Type B pancreatic cell (in vitro differentiated cells): ENCODE measurements at regions not wholly inside any gene's neighbourhood (a gene's known extent, or its start where the extent isn't known, plus 50 kb on each side); places are given as distances from the start of the nearest gene placed in this dataset.

Experiments used
- DNase-seq: peaks from one replicate; pipeline ENCODE4 v3.0.0; 2021; ENCODE audit warnings: mixed read lengths; ENCODE audit not compliant: unreplicated experiment; ENCODE audit errors: extremely low spot score
- H3K27ac Mint-ChIP-seq: 2 replicates; pipeline ENCODE4 v1.8.0; 2021; ENCODE audit warnings: mild to moderate bottlenecking, mixed read lengths
- H3K27me3 Mint-ChIP-seq: 2 replicates; pipeline ENCODE4 v1.8.0; 2021; ENCODE audit warnings: mixed read lengths
- H3K36me3 Mint-ChIP-seq: 2 replicates; pipeline ENCODE4 v1.8.0; 2021; ENCODE audit warnings: mixed read lengths
- H3K4me1 Mint-ChIP-seq: one replicate; pipeline ENCODE4 v1.8.0; 2021; ENCODE audit warnings: mixed read lengths; ENCODE audit not compliant: unreplicated experiment
- H3K4me3 Mint-ChIP-seq: 2 replicates; pipeline ENCODE4 v1.8.0; 2021; ENCODE audit warnings: mild to moderate bottlenecking, mixed read lengths
- H3K9me3 Mint-ChIP-seq: 2 replicates; pipeline ENCODE4 v1.8.0; 2021; ENCODE audit warnings: mixed read lengths
- TF ChIP-seq, protein P1 (sequence below): fragments of 200-600 bp; sonication (generic); conservative IDR thresholded peaks from 2 replicates; pipeline ENCODE4 v1.5.0; 2021; ENCODE audit warnings: antibody characterized with exemption, mild to moderate bottlenecking

DNA sequence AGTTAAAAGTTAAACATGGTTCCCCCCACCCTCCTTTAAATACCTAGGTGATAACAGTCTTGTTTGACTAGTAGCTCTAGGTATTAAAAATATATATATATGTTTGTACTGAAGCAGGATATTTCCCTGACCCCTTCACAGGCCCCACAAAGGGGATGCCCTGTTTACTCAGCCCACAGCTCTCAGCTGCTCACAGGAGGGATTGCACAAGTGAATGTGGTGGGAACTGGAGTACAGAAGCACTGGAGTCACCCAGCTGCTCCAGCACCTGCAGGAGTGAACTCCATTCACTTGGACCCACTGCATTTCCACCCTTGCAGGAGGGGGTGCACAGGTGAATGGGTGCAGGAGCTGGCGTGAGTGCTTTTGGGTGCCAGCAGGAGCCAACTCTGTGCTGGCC is 99.3 kb upstream of the TLR3 start:
- H3K4me3 Mint-ChIP-seq = no peak overlapping the region
- H3K36me3 Mint-ChIP-seq = no peaks in the 10 kb centered on the region
- TF ChIP-seq, protein P1, sequence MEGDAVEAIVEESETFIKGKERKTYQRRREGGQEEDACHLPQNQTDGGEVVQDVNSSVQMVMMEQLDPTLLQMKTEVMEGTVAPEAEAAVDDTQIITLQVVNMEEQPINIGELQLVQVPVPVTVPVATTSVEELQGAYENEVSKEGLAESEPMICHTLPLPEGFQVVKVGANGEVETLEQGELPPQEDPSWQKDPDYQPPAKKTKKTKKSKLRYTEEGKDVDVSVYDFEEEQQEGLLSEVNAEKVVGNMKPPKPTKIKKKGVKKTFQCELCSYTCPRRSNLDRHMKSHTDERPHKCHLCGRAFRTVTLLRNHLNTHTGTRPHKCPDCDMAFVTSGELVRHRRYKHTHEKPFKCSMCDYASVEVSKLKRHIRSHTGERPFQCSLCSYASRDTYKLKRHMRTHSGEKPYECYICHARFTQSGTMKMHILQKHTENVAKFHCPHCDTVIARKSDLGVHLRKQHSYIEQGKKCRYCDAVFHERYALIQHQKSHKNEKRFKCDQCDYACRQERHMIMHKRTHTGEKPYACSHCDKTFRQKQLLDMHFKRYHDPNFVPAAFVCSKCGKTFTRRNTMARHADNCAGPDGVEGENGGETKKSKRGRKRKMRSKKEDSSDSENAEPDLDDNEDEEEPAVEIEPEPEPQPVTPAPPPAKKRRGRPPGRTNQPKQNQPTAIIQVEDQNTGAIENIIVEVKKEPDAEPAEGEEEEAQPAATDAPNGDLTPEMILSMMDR = no peak

GRCh38 chr4:185987961-185988627 is 80.9 kb upstream of the TLR3 start:
- no peak for DNase-seq
- TF ChIP-seq, protein P1 = no peak
- Mint-ChIP-seq H3K4me1 (peaks cover 5% of the 10 kb centered on the region), H3K9me3 (peaks cover 5% of the 10 kb centered on the region), H3K27me3 (no peaks in the 10 kb centered on the region), H3K36me3 (no peaks in the 10 kb centered on the region), H3K4me3 (no peak overlapping the region), H3K27ac (no peak overlapping the region)

More for the DNA sequence above, 99.3 kb upstream of the TLR3 start:
- H3K27me3 Mint-ChIP-seq = no peaks in the 10 kb centered on the region
- no peak for DNase-seq
- no peak overlapping the region for H3K27ac Mint-ChIP-seq
- peaks cover 5% of the 10 kb centered on the region for H3K9me3 Mint-ChIP-seq
- peaks cover 20% of the 10 kb centered on the region for H3K4me1 Mint-ChIP-seq

- no peak for DNase-seq
- peaks cover 5% of the 10 kb centered on the region for H3K9me3 Mint-ChIP-seq
- TF ChIP-seq, protein P1 = no peak
- no peaks in the 10 kb centered on the region for H3K36me3 Mint-ChIP-seq
- no peak overlapping the region for H3K4me3 Mint-ChIP-seq
- H3K4me1 Mint-ChIP-seq = peaks cover 5% of the 10 kb centered on the region
- no peak overlapping the region for H3K27ac Mint-ChIP-seq
- H3K27me3 Mint-ChIP-seq = no peaks in the 10 kb centered on the region
Observed at GRCh38 chr4:185991770-185992169, 77.2 kb upstream of the TLR3 start.

- peaks cover 5% of the 10 kb centered on the region for H3K9me3 Mint-ChIP-seq
- H3K4me1 Mint-ChIP-seq = peaks cover 5% of the 10 kb centered on the region
- TF ChIP-seq, protein P1 = no peak
- no peak overlapping the region for H3K4me3 Mint-ChIP-seq
- no peaks in the 10 kb centered on the region for H3K27me3 Mint-ChIP-seq
- no peaks in the 10 kb centered on the region for H3K36me3 Mint-ChIP-seq
- no peak for DNase-seq
- no peak overlapping the region for H3K27ac Mint-ChIP-seq
Observed at GRCh38 chr4:185992585-185992984, 76.4 kb upstream of the TLR3 start.

GRCh38 chr4:185993328-185993973 is 75.5 kb upstream of the TLR3 start:
- Mint-ChIP-seq H3K27me3 (no peaks in the 10 kb centered on the region), H3K4me3 (no peak overlapping the region), H3K27ac (no peak overlapping the region), H3K9me3 (peaks cover 5% of the 10 kb centered on the region), H3K36me3 (no peaks in the 10 kb centered on the region), H3K4me1 (peaks cover 5% of the 10 kb centered on the region)
- no peak for DNase-seq
- TF ChIP-seq, protein P1 = no peak
